K562 (cell line): ENCODE measurements at regions not wholly inside any gene's neighbourhood (a gene's known extent, or its start where the extent isn't known, plus 50 kb on each side); places are given as distances from the start of the nearest gene placed in this dataset.

Source experiments
- UBTF ChIP-seq, 2 experiments: IDR thresholded peaks; 2 replicates each; pipeline ENCODE4 v1.6.1; 2012; ENCODE audit warnings: improper control_type of control experiment in 2 of 2, low read depth in 2 of 2, low read length in 2 of 2, borderline replicate concordance in 1 of 2
- ZNF239 ChIP-seq: fragments of 250-450 bp; sonication (Bioruptor Pico); IDR thresholded peaks from 2 replicates; pipeline ENCODE4 v1.4.0; 2020; ENCODE audit warnings: mild to moderate bottlenecking

GRCh38 chr1:90220496-90220895 is 225.6 kb downstream of the ZNF326 start:
- no peak for TF ChIP-seq ZNF239 (CRISPR knock-in tag)
- no peak for TF ChIP-seq UBTF (IDR thresholded peaks at IDR 0.05; ENCODE audit: borderline replicate concordance in 1 of 2, low read depth in 2 of 2, low read length in 2 of 2)
